ENCODE measurements at regions not wholly inside any gene's neighbourhood (a gene's known extent, or its start where the extent isn't known, plus 50 kb on each side); places are given as distances from the start of the nearest gene placed in this dataset.

DNA sequence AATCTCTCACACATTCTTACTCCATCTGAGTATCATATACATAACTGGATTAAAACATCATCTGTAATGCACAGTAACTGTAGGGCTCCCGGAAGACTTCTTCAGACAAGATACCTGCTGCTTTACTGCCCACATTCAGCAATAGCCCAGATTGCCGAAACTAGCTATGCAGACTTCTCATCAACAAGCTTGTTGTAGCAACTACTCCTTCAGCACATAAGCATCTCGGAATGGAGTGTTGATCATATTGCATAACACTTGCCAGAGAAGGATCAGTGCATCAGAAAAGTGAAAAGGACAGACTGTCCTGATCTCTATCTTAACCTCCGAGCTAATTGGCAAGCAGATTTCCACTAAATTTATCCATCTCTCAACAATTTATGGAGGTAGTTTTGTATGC, 354.6 kb upstream of the C1orf87 start:
- TF ChIP-seq EZH2 (IDR thresholded peaks at IDR 0.05) (no peak), POLR2AphosphoS5 (IDR thresholded peaks at IDR 0.05; ENCODE audit: borderline replicate concordance, low read depth, low read length) (no peak), FOXP2 (optimal IDR thresholded peaks at IDR 0.05; ENCODE audit: control extremely low read depth, extremely low read length, insufficient read depth) (no peak)

All from SK-N-MC (cell line).